Heart left ventricle (tissue), 13 donors: ENCODE measurements at regions not wholly inside any gene's neighbourhood (a gene's known extent, or its start where the extent isn't known, plus 50 kb on each side); places are given as distances from the start of the nearest gene placed in this dataset.

ENCODE experiments used
- CTCF ChIP-seq, 12 donors: fragments of 200-600 bp; sonication (generic) in 4 of 12; IDR thresholded peaks; one replicate each; pipeline versions ENCODE4 v1.5.0 to v1.8.0; 2018 to 2022; ENCODE audit warnings: antibody characterized with exemption in 12 of 12, mild to moderate bottlenecking in 5 of 12
- POLR2A ChIP-seq, 2 donors: fragments of 450-650 bp; IDR thresholded peaks; one replicate each; pipeline ENCODE4 v1.6.1; 2017; ENCODE audit warnings: antibody characterized with exemption in 2 of 2, mild to moderate bottlenecking in 2 of 2, moderate library complexity in 2 of 2
- donor health status: ischemic (EF 13 %, LVEDD 7.1; RV severe dilation, severe dysfunction).
- donor health status: DM: no; HTN: yes; CAD: no.
- donor health status: DM: no; HTN: no; CAD: no.
- donor health status: ischemic (EF 25% LVEDD 6.9; RV normal size, moderate dysfunction).
- donor health status: ischemic (EF 25% LVEDD 5.7; RV mildly dilated, moderate dysfunction).
- donor health status: ischemic (EF 35%, LVEDD 5.7; RV mildly dilated, moderate dysfunction).
- donor health status: nonischemic (EF 11% LVEDD 7.7; RV severe dilation, severe dysfunction).
- donor health status: DM: yes; HTN: yes; CAD: no.
- donor health status: PGD.
- donor health status: ischemic (EF 29% LVEDD 5.4; RV normal size, mild dysfunction).
- donor health status: nonischemic (EF 23%, LVEDD 6.1; RV moderate dilation, normal function).

- TF ChIP-seq CTCF (IDR thresholded peaks at IDR 0.05) (no peak), POLR2A (IDR thresholded peaks at IDR 0.05) (no peak)
These were observed 103.9 kb upstream of the RET start for GRCh38 chr10:42972946-42973345.
